ENCODE measurements at regions not wholly inside any gene's neighbourhood (a gene's known extent, or its start where the extent isn't known, plus 50 kb on each side); places are given as distances from the start of the nearest gene placed in this dataset.
"Not testable (repeated sequence)": the region's sequence is repeated elsewhere in the genome, so short reads cannot be mapped to it uniquely, and the experiment has no call there.

DNA sequence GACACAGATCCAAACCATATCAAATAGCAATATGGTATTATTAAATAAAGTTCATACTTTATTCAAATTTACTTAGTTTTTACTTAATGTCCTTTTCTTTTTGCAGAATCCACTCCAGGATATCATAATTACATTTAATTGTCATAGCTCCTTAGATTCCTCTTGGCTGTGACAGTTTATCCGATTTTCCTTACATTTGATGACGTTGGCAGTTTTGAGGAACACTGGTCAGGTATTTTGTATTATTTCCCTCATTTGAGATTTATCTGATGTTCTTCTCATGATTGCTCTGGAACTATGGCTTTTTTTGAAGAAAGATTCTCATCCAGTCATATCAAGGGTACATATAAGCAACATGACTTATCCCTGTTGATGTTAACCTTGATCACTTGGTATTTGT is 198.3 kb upstream of the STAC start:
- no peaks in the 10 kb centered on the region for H3K27me3 ChIP-seq (ENCODE audit: insufficient read depth, insufficient read length)
- no peaks in the 10 kb centered on the region for H3K9me3 ChIP-seq (ENCODE audit: insufficient read depth, low read length)
- no peak overlapping the region for H3K9ac ChIP-seq (ENCODE audit: insufficient read length, low read depth)
- H3K36me3 ChIP-seq (ENCODE audit: insufficient read depth, insufficient read length, low read length) = no peaks in the 10 kb centered on the region
- H3K4me1 ChIP-seq (ENCODE audit: insufficient read depth, insufficient read length) = no peaks in the 10 kb centered on the region
- no peak for TF ChIP-seq ZNF274 (IDR thresholded peaks at IDR 0.05; ENCODE audit: low read depth, low read length)
- TF ChIP-seq SUZ12 (IDR thresholded peaks at IDR 0.05; ENCODE audit: extremely low read depth, insufficient read depth, insufficient read length) = no peak
- no peak for TF ChIP-seq YY1 (IDR thresholded peaks at IDR 0.05; ENCODE audit: insufficient read depth, insufficient read length)
- H3K4me3 ChIP-seq (ENCODE audit: insufficient read length, low read depth) = no peak overlapping the region
- DNase-seq (ENCODE audit: low read depth, low spot score) = no peak

DNA sequence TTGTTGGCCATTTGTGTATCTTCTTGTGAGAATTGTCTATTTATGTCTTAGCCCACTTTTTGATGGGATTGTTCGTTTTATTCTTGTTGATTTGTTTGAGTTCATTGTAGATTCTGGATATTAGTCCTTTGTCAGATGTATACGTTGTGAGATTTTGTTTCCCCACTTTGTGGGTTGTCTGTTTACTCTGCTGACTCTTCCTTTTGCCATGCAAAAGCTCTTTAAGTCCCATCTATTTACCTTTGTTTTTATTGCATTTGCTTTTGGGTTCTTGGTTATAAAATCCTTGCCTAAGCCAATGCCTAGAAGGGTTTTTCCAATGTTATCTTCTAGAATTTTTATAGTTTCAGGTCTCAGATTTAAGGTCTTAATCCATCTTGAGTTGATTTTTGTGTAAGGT is 193.1 kb upstream of the STAC start:
- H3K36me3 ChIP-seq (ENCODE audit: insufficient read depth, insufficient read length, low read length); H3K9ac ChIP-seq (ENCODE audit: insufficient read length, low read depth); H3K4me1 ChIP-seq (ENCODE audit: insufficient read depth, insufficient read length); DNase-seq (ENCODE audit: low read depth, low spot score); H3K4me3 ChIP-seq (ENCODE audit: insufficient read length, low read depth); H3K27me3 ChIP-seq (ENCODE audit: insufficient read depth, insufficient read length); H3K9me3 ChIP-seq (ENCODE audit: insufficient read depth, low read length): not testable (repeated sequence)

DNA sequence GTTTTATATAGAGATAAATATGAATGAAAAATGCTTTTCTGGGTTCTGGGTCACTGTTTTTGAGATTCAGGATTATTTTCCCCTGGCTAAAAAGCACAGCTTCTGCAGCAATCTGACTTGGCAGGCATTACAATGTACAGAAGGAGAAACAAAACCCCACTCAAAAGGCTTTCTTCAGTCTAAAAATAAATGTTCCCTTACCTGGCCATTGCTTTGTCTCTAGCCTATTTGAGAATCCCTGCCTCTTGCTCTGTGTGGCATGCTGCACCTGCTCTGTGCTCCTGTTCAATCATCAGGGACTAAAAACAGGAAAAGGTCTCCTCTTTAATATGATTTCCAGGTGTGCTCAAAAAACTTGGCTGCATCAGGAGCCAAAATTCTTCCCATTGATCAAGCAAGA is 187.4 kb upstream of the STAC start:
- no peak for TF ChIP-seq ZNF274 (IDR thresholded peaks at IDR 0.05; ENCODE audit: low read depth, low read length)
- TF ChIP-seq YY1 (IDR thresholded peaks at IDR 0.05; ENCODE audit: insufficient read depth, insufficient read length) = no peak
- no peak for TF ChIP-seq SUZ12 (IDR thresholded peaks at IDR 0.05; ENCODE audit: extremely low read depth, insufficient read depth, insufficient read length)
- no peaks in the 10 kb centered on the region for H3K4me1 ChIP-seq (ENCODE audit: insufficient read depth, insufficient read length)
- H3K9ac ChIP-seq (ENCODE audit: insufficient read length, low read depth) = no peak overlapping the region
- no peak for DNase-seq (ENCODE audit: low read depth, low spot score)
- H3K9me3 ChIP-seq (ENCODE audit: insufficient read depth, low read length) = no peaks in the 10 kb centered on the region
- H3K27me3 ChIP-seq (ENCODE audit: insufficient read depth, insufficient read length) = no peaks in the 10 kb centered on the region
- H3K4me3 ChIP-seq (ENCODE audit: insufficient read length, low read depth) = no peak overlapping the region
- H3K36me3 ChIP-seq (ENCODE audit: insufficient read depth, insufficient read length, low read length) = no peaks in the 10 kb centered on the region

DNA sequence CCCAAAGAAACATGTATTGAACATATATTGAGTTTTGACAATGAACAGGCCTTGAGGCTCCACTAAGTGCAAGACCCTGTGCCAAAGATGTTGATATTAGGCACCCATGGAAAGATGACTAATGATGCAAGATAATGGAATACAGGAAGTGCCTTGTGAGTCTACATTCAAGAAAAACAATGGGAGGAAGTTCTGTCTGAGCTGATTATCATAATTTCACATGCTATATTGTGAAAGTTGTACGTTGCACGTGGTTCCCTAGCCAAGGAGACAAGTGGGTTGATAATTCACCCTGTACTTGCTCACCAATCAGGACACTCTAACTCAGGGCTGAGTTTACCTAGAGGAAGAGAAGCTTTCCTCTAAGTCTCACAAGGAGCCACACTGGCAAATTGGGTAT is 186.9 kb upstream of the STAC start:
- DNase-seq (ENCODE audit: low read depth, low spot score) = no peak
- no peaks in the 10 kb centered on the region for H3K9me3 ChIP-seq (ENCODE audit: insufficient read depth, low read length)
- no peak for TF ChIP-seq YY1 (IDR thresholded peaks at IDR 0.05; ENCODE audit: insufficient read depth, insufficient read length)
- TF ChIP-seq SUZ12 (IDR thresholded peaks at IDR 0.05; ENCODE audit: extremely low read depth, insufficient read depth, insufficient read length) = no peak
- no peak overlapping the region for H3K9ac ChIP-seq (ENCODE audit: insufficient read length, low read depth)
- no peak overlapping the region for H3K4me3 ChIP-seq (ENCODE audit: insufficient read length, low read depth)
- H3K36me3 ChIP-seq (ENCODE audit: insufficient read depth, insufficient read length, low read length) = no peaks in the 10 kb centered on the region
- no peaks in the 10 kb centered on the region for H3K27me3 ChIP-seq (ENCODE audit: insufficient read depth, insufficient read length)
- H3K4me1 ChIP-seq (ENCODE audit: insufficient read depth, insufficient read length) = no peaks in the 10 kb centered on the region

DNA sequence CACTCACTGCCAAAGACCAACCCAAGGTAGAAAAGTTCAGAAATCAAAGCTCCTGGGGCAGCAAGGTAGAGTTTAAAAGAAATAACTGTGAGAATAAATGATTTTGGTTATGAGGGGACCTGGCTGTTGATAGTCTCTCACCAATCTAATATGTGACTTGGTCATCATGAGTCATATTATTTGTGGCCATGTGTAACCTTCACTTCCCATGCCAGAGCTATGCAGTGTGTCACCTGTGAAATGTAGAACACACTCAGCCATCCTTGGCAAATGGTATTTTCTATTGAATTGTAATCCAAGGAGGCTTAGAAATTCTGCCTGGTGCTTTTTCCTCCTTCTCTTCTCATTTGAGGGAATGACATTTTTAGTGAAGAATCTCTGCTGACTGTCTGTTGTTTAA is 184.2 kb upstream of the STAC start:
- TF ChIP-seq YY1 (IDR thresholded peaks at IDR 0.05; ENCODE audit: insufficient read depth, insufficient read length) (no peak), ZNF274 (IDR thresholded peaks at IDR 0.05; ENCODE audit: low read depth, low read length) (no peak), SUZ12 (IDR thresholded peaks at IDR 0.05; ENCODE audit: extremely low read depth, insufficient read depth, insufficient read length) (no peak)
- no peak for DNase-seq (ENCODE audit: low read depth, low spot score)
- no peaks in the 10 kb centered on the region for H3K9me3 ChIP-seq (ENCODE audit: insufficient read depth, low read length)
- H3K4me3 ChIP-seq (ENCODE audit: insufficient read length, low read depth) = no peak overlapping the region
- no peaks in the 10 kb centered on the region for H3K36me3 ChIP-seq (ENCODE audit: insufficient read depth, insufficient read length, low read length)
- H3K27me3 ChIP-seq (ENCODE audit: insufficient read depth, insufficient read length) = no peaks in the 10 kb centered on the region
- H3K4me1 ChIP-seq (ENCODE audit: insufficient read depth, insufficient read length) = no peaks in the 10 kb centered on the region
- H3K9ac ChIP-seq (ENCODE audit: insufficient read length, low read depth) = no peak overlapping the region

DNA sequence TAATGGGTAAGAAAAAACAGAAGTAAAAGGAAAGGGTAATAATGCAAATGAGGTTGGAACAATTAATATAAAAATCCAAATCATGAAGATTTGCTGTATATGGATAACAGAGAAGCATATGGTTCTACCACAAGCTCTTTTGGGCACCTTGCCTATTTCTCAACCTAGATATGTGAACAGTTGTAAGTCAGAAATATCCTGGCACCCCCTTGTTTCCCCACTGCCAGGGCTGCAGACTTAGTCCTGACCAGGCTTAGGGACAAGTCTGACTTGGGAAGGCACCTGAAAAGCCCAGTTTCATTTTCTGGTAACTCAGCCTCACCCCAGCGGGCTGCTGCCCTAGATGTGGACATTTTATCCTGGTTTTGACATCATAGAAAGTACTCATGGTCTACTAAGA is 183.2 kb upstream of the STAC start:
- H3K9me3 ChIP-seq (ENCODE audit: insufficient read depth, low read length) = no peaks in the 10 kb centered on the region
- TF ChIP-seq SUZ12 (IDR thresholded peaks at IDR 0.05; ENCODE audit: extremely low read depth, insufficient read depth, insufficient read length) (no peak), YY1 (IDR thresholded peaks at IDR 0.05; ENCODE audit: insufficient read depth, insufficient read length) (no peak), ZNF274 (IDR thresholded peaks at IDR 0.05; ENCODE audit: low read depth, low read length) (no peak)
- no peaks in the 10 kb centered on the region for H3K27me3 ChIP-seq (ENCODE audit: insufficient read depth, insufficient read length)
- H3K36me3 ChIP-seq (ENCODE audit: insufficient read depth, insufficient read length, low read length) = no peaks in the 10 kb centered on the region
- no peak overlapping the region for H3K4me3 ChIP-seq (ENCODE audit: insufficient read length, low read depth)
- no peaks in the 10 kb centered on the region for H3K4me1 ChIP-seq (ENCODE audit: insufficient read depth, insufficient read length)
- DNase-seq (ENCODE audit: low read depth, low spot score) = no peak
- H3K9ac ChIP-seq (ENCODE audit: insufficient read length, low read depth) = no peak overlapping the region

DNA sequence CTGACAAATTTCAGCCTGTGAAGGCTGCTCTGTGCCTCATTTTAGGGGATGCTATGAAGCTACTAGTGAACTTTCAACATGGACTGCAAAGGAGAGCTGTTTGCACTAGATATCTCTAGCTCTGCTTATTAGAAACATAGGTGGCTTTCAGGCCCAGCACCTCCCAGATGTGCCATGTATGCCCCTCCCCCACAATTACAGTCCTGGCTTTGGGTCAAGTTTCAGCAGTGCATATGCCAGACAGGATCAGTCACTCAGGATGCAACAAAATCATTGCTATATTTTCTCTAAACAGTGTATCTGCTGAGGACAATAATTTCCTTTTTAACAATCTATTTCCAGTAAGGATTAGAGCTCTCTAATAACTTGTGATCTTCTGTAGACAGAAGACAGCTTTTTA is 178.8 kb upstream of the STAC start:
- Histone ChIP-seq H3K4me3 (ENCODE audit: insufficient read length, low read depth) (no peak overlapping the region), H3K36me3 (ENCODE audit: insufficient read depth, insufficient read length, low read length) (no peaks in the 10 kb centered on the region), H3K27me3 (ENCODE audit: insufficient read depth, insufficient read length) (no peaks in the 10 kb centered on the region), H3K9me3 (ENCODE audit: insufficient read depth, low read length) (no peaks in the 10 kb centered on the region), H3K4me1 (ENCODE audit: insufficient read depth, insufficient read length) (no peaks in the 10 kb centered on the region), H3K9ac (ENCODE audit: insufficient read length, low read depth) (no peak overlapping the region)
- no peak for TF ChIP-seq YY1 (IDR thresholded peaks at IDR 0.05; ENCODE audit: insufficient read depth, insufficient read length)
- no peak for TF ChIP-seq SUZ12 (IDR thresholded peaks at IDR 0.05; ENCODE audit: extremely low read depth, insufficient read depth, insufficient read length)
- DNase-seq (ENCODE audit: low read depth, low spot score) = no peak

DNA sequence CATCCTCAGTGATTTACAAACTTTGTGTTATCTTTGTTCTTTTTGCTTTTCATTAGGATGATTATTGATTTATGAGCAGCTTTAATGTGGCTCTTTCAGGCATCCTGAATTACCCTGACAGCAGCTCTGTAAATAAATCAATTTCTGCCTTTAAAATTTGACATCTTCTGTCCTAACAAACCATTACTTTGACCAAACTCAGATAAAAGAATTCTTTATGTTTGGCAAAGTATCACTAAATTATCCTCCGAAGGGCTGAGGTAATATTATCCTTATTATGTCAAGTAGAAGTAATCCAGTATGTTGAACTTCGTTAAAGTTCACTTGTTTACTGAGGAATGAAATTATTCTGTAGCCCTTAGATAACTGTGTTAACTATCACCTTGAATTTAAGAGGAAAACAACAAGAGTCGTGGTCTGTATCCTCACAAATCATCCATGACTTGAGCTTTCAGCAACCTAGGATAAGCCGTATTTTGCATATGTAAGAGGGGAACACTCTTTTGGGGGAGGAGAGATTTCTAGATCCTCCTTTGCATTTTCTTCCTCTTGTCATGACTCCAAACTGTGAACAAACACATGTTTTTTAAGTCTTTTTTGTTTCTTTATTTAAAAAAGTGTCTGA is 173.2 kb upstream of the STAC start:
- Histone ChIP-seq H3K27me3 (ENCODE audit: insufficient read depth, insufficient read length) (no peaks in the 10 kb centered on the region), H3K9me3 (ENCODE audit: insufficient read depth, low read length) (no peaks in the 10 kb centered on the region), H3K36me3 (ENCODE audit: insufficient read depth, insufficient read length, low read length) (no peaks in the 10 kb centered on the region), H3K4me1 (ENCODE audit: insufficient read depth, insufficient read length) (no peaks in the 10 kb centered on the region), H3K9ac (ENCODE audit: insufficient read length, low read depth) (no peak overlapping the region), H3K4me3 (ENCODE audit: insufficient read length, low read depth) (no peak overlapping the region)
- TF ChIP-seq ZNF274 (IDR thresholded peaks at IDR 0.05; ENCODE audit: low read depth, low read length) (no peak), YY1 (IDR thresholded peaks at IDR 0.05; ENCODE audit: insufficient read depth, insufficient read length) (no peak), SUZ12 (IDR thresholded peaks at IDR 0.05; ENCODE audit: extremely low read depth, insufficient read depth, insufficient read length) (no peak)
- DNase-seq (ENCODE audit: low read depth, low spot score) = peak; percentile 33
